ENCODE measurements at regions not wholly inside any gene's neighbourhood (a gene's known extent, or its start where the extent isn't known, plus 50 kb on each side); places are given as distances from the start of the nearest gene placed in this dataset.

GRCh38 chr11:28466506-28466905, 358.3 kb downstream of the METTL15 start:
- TF ChIP-seq ZNF274 (IDR thresholded peaks at IDR 0.05; ENCODE audit: low read depth, low read length): no peak
- TF ChIP-seq YY1 (IDR thresholded peaks at IDR 0.05; ENCODE audit: insufficient read depth, insufficient read length): no peak

All from NT2/D1 (cell line).